GM12865 (cell line): ENCODE measurements at regions not wholly inside any gene's neighbourhood (a gene's known extent, or its start where the extent isn't known, plus 50 kb on each side); places are given as distances from the start of the nearest gene placed in this dataset.

Experiments
- DNase-seq: peaks from one replicate; pipeline ENCODE4 v3.0.0; 2010; ENCODE audit warnings: low read depth
- H3K4me3 ChIP-seq: 2 replicates; pipeline ENCODE4 v1.5.1; 2011; ENCODE audit warnings: mild to moderate bottlenecking, low read depth, low read length, control low read depth
- TF ChIP-seq, protein P1 (sequence below): IDR thresholded peaks from 2 replicates; pipeline ENCODE4 v1.5.1; 2011; ENCODE audit warnings: low read length, control low read depth, low read depth, inconsistent platforms; ENCODE audit not compliant: insufficient read depth; ENCODE audit errors: missing control alignments

- DNase-seq: no peak
- H3K4me3 ChIP-seq: no peak overlapping the region
Measured at GRCh38 chr1:228804173-228804572, 68.9 kb downstream of the RHOU start.

DNA sequence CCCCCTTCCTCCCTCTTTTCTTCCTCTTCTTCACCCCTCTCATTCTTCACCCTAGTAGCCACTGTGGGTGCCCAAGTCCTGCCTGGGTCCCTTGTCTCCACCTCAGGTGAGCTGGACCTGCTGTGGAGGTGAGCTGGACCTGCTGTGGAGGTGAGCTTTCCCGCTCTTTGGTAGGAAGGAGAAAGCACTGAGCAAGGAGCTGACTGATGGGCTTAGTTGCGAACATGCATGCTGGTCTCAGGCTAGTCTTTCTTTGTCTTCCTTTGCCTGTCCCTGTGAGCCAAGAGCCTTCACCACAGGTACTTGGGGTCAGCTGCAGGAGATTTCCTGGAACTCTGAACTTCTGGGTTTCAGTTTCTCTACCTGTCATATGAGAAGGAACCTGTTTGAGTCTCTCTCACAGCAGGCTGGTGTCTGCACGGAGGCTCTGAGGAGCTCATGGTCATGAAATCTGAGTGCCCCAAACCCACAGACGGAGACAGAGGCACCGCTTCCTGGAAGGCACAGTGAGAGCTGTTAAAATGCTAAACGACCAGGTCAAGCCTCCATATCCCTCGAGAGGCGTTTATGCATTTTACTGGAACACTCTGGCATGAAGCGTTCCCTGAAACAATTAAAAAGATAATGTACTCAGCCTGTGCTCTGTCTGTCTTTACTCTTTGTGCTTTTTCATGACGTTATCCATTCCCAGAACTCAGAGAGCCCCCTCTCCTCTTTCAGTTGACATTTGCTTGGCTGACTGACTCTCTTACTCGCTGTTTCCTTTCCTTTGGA lies 69.5 kb downstream of the RHOU start:
- peak; percentile 24 for DNase-seq
- no peak overlapping the region for H3K4me3 ChIP-seq

More at GRCh38 chr1:228804173-228804572, 68.9 kb downstream of the RHOU start:
- TF ChIP-seq, protein P1, sequence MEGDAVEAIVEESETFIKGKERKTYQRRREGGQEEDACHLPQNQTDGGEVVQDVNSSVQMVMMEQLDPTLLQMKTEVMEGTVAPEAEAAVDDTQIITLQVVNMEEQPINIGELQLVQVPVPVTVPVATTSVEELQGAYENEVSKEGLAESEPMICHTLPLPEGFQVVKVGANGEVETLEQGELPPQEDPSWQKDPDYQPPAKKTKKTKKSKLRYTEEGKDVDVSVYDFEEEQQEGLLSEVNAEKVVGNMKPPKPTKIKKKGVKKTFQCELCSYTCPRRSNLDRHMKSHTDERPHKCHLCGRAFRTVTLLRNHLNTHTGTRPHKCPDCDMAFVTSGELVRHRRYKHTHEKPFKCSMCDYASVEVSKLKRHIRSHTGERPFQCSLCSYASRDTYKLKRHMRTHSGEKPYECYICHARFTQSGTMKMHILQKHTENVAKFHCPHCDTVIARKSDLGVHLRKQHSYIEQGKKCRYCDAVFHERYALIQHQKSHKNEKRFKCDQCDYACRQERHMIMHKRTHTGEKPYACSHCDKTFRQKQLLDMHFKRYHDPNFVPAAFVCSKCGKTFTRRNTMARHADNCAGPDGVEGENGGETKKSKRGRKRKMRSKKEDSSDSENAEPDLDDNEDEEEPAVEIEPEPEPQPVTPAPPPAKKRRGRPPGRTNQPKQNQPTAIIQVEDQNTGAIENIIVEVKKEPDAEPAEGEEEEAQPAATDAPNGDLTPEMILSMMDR: no peak

GRCh38 chr1:228807904-228808605 lies 72.8 kb downstream of the RHOU start:
- TF ChIP-seq, protein P1: no peak
- no peak overlapping the region for H3K4me3 ChIP-seq
- DNase-seq: no peak

More for the DNA sequence above, 69.5 kb downstream of the RHOU start:
- TF ChIP-seq, protein P1: no peak

- DNase-seq: no peak
- no peak overlapping the region for H3K4me3 ChIP-seq
- TF ChIP-seq, protein P1: no peak
Measured at GRCh38 chr1:228809621-228810394, 74.5 kb downstream of the RHOU start.

DNA sequence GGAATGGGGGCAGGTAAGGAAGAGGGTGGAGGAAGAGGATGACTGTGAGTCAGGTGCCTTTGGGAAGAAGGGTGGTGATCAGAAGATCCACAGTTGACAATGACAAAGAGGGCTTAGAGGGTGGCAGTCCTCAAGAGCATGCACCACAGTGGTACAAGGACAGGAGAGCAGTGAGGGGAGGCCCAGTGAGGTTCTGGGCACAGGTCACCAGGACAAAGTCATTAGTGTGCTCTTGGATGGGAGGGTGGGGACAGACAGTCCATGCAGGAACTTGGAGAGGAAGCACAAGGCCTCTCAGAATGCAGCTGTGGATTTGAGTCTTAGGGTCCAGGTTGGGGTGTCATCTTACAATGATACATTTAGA lies 75.1 kb downstream of the RHOU start:
- TF ChIP-seq, protein P1: no peak
- no peak overlapping the region for H3K4me3 ChIP-seq
- DNase-seq: no peak

GRCh38 chr1:228810878-228811711 lies 75.8 kb downstream of the RHOU start:
- peak; percentile 53 for DNase-seq
- TF ChIP-seq, protein P1: no peak

More at GRCh38 chr1:228810878-228811711, 75.8 kb downstream of the RHOU start:
- no peak overlapping the region for H3K4me3 ChIP-seq
